ENCODE measurements at regions not wholly inside any gene's neighbourhood (a gene's known extent, or its start where the extent isn't known, plus 50 kb on each side); places are given as distances from the start of the nearest gene placed in this dataset.
"Not testable (repeated sequence)": the region's sequence is repeated elsewhere in the genome, so short reads cannot be mapped to it uniquely, and the experiment has no call there.

DNA sequence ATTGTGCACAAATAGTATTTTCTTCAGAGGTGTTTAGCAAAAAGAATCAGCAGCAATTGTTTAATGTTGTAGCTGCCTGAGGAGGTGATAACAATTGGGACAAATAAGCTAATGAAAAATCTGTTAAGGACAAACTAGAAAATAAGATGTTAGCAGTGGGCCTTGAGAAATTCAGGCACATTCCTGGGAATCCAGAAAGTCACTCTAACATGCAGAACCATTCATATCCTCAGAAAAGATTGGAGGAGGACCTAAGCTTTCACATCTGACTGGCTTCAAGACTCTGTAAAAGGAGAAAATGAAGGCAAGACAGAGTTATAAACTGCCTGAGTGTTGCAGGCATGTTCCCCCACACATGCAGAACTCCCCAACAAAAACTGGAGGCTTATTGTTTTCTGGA lies 353.5 kb upstream of the RGPD4 start:
- no peak for DNase-seq

DNA sequence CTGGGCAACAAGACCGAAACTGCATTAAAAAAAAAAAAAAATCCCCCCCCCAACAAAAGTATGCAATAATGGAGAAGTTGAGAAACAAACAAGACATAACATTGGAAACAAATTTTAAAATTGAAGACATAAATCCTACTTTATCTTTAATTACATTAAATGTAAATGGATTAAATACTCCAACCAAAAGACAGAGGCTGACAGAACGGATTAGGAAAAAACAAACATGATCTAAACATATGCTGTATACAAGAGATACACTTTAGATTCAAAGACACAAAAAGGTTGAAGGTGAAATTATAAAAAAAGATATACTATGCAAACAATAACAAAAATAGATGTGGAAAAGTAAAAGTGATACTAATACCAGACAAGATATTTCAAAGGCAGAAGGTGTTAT lies 350.8 kb upstream of the RGPD4 start:
- DNase-seq, result no peak

DNA sequence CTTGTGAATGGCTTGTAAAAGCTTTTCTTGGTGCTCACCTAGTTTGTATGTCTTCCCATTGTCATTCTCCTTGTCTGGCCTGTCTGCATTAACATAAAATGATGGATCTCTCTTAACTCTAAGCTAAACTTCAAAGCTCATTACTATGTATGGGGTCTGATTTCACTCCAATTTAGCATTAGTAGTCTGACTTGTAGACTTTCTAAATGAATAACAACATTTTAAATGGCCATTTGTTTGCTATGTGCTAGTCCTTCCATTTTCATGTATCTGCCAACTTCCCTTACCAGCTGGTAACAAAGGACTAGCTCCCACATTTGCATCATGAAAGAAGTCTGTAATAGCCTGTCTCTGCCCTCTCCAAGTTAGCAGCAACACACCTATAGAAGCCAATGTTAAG lies 324.2 kb upstream of the RGPD4 start:
- DNase-seq, result no peak

DNA sequence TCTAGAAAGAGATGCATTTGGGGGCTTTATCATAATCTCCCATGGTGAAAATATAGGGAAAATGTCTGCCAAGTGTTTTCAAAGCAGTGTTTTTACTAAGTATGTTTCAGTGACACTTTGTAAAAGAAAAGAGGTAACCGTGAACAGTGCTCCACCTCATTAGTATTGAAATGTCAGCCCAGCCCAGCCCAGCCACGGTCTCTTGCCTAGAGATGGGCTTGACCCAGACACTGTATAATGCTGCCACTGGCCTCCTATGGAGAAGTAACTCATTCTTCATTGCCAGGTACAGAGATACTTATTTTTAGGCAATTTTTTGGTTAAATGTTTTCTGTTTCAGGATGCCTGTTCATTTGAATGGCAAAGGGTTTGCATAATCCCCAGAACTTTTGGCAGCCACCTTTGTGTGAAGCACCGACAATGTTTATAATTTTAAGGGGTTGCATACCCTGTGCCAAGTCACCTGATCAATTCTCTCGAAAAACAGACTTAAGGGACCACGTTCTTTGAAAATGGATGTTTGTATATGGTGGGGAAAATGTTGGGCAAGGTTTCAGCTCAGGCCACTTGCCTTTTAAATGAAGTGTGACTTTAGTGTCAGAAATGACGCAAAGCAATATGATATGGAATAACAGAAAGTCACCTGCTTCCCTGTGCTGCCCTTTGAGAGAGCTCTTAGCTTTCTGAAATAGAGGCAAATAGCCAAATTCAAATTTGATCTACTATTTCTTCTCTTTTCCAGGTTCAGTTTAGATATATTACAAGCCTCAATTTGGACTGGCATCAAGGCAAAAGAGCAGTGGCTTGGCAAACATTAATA lies 314.5 kb upstream of the RGPD4 start:
- no peak for DNase-seq

DNA sequence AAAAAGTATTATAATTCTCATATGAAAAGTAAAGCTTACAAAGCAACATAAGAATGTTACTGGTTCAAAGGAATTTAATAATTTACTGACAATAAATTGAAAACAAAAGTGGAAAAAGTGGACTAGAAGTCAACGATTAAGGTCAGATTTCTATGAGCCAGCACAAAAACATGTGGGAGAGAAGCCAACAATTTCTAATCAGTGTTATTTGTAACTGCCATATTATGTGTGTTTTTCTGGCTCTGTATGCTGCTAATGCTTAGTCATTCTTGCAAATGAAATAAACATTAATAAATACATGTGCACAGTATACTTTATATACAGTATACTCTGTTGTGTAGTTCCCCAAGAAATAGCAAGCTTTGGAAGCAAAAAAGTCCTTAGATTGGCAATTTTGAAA lies 301.3 kb upstream of the RGPD4 start:
- DNase-seq, result no peak

DNA sequence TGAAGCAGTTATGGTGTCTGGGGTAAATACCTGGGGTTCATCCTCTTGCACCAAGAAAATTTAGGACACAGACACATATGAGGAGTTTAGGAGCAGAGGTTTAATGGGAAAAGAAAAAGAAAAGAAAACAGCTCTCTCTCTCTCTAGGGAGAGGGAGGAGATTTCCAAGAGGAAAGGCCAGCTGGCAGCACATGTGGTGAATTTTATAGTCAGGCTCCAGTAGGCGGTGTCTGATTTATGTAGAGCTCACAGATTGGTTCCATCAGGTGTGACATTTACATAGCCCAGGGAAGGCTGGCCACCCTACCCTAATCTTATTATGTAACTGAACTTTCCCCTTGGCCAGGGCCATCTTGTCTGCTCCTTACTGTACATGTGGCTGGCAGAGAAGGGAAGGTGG lies 297.5 kb upstream of the RGPD4 start:
- no peak for DNase-seq

DNA sequence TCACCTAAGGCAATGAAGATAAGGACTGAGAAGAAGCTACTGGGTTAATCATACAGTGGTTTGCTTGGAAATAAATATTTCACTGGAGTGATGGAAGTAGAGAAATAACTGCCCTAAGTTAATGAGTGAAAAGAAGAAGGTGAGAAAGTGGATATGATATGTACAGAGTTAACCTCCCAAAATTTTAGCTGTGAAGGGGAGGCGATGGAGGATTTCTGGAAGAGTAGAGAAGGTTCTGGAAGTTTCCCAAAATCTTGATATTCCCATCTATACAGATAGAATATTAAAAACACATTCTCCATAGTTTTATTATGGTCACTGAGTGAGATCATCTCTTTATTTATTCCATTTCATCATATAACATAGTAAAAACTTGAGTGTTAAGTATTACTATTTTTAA lies 296.6 kb upstream of the RGPD4 start:
- DNase-seq, result no peak

DNA sequence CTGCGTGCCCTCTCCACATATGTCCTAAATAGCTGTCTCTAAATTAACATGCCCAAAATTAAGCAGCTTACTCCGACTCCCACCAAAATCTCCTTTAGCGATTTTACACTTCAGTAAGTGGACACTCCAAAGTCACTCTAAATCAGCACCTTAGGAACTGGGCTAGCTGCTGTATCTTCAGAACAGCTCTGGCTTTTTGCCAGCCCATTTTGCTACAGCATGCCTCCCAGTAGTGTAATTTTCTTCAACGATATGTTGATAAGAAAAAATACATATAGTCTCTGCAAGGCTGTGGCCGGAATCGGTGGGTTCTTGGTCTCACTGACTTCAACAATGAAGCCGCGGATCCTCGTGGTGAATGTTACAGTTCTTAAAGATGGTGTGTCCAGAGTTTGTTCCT lies 291.8 kb upstream of the RGPD4 start:
- no peak for DNase-seq

DNA sequence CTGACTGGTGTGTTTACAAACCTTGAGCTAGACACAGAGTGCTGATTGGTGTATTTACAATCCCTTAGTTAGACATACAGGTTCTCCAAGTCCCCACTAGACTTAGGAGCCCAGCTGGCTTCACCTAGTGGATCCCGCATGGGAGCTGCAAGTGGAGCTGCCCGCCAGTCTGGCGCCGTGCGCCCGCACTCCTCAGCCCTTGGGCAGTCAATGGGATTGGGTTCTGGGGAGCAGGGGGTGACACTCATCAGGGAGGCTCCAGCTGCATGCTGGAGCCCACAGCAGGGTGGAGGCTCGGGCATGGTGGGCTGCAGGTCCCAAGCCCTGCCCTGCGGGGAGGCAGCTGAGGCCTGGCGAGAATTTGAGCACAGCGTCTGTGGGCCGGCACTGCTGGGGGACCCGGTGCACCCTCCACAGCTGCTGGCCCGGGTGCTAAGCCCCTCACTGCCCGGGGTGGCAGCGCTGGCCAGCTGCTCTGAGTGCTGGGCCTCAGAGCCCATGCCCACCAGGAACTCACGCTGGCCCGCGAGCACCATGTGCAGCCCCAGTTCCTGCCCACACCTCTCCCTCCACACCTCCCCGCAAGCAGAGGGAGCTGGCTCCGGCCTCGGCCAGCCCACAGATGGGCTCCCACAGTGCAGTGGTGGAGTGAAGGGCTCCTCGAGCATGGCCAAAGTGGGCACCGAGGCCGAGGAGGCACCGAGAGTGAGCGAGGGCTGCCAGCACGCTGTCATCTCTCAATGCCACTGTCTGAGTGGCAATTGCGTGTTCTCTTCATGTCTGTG lies 290.6 kb upstream of the RGPD4 start:
- DNase-seq, result not testable (repeated sequence)

DNA sequence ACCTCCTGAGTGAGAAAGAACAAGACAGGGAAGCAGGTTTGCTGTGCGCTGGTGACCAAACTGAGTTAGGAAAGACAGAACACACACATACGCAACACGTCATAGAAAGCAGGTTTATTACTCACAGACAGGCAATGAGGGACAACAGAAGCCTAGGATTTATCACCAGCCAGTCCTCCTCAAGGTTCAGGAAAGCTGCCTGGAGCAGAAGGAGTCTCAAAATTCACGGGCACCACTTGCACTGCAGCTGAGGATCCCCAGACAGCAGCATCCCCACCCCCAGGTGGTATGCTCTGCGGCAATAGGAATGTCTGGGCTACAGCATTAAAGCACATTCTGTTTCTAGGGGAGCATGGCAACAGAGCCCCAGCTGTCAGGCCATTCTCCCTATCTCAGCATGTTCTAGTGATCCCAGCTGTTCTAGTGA lies 284.4 kb upstream of the RGPD4 start:
- DNase-seq, result no peak

DNA sequence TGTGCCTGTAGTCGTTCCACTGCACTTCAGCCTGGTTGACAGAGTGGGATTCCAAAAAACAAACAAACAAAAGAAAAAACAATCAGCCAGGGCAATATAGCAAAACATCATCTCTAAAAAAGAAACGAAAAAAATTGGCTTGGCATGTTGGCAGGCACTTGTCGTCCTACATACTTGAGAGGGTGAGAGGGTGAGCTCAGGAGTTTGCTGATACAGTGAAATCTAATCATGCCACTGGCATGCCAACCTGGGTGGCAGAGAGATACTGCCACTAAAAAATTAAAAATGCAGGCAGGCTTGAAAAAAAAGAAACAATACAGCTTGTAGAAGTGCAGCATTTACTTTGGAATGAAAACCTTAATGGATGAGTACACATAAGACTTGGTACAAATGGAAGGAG lies 282.9 kb upstream of the RGPD4 start:
- DNase-seq, result no peak

DNA sequence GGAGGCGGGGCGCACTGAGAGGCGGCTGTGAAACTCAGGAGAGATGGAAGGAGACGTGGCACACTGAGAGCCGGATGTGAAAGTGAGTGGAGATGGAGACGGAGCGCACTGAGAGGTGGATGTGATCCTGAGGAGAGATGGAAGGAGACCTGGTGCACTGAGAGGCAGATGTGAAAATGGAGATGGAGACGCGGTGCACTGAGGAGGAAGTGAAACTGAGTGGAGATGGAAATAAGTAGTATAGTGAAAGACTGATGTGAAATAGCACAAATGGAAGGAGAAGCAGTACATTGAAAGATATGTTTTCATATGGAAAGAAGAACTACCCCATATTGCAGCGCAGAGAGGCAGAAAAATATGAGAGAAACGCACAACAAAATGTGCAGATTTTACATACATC lies 281.6 kb upstream of the RGPD4 start:
- no peak for DNase-seq

DNA sequence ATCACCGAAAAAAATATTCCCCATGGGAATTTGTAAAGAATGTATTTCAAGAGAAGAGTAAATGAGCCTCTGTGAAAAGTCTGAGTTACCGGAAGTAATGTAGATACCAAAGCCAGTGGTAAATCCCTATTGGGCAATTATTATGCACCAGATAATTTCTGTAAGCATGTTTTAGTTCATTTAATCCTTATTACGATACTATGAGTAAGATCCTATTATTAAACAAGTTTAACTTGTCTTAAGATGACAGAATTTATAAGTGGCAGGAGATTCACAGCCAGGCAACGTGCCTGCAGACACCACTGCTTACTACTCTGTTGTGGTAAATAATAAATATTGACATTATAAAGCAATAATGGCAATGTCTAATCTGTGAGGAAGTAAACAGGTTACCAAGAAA lies 280.8 kb upstream of the RGPD4 start:
- DNase-seq, result no peak

DNA sequence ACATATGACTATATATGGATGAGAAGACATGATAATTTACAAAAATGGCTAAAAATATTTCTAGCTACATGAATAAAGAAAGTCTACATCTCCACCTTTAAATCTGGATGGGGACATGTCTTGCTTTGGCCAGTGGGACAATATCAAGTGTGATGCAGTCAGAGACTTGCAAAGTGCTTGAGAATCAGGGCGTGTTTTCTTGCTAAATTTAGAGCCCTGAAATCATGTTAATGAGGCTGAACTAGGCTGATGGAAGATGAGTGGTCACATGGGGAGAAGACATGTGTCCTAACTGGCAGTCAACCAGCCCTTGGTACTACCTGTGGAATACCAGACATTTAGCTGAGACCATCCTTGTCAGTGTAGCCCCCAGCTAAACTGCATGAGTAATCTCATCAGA lies 278.5 kb upstream of the RGPD4 start:
- no peak for DNase-seq

DNA sequence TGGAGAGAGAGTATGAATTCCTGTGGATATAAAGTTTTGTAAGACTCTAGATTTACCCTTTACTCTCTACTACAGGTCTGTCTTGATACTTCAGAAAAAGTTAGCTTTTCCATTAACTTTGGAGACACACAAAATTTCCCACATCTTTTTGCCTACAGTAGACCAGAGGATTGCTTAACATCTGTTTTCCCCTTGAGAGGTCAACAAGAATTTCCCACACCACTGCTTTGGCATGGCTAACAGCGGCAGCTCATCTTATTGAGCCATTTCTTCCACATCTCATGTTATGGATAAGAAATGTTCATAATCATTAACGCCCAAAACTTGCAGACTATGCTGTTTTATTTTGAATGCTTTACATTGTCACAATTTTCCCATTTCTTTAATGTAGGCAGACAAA lies 273.6 kb upstream of the RGPD4 start:
- no peak for DNase-seq

DNA sequence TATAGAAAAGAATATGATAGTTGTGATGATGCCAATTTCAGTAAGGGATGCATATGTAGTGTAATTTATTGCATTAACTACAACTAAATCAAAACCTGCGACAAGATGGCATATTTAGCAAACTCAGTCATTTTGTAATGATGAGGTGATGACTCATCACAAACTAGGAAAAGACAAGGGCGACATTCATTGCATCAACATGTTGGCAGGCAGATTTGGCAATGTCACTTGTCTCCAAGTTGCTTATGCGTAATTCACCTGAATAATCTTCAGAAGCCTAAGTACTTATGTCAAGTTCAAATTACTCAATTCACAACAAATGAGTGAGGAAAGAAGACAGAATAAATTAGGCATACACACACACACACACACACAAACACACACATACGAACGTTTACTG lies 273.2 kb upstream of the RGPD4 start:
- no peak for DNase-seq

DNA sequence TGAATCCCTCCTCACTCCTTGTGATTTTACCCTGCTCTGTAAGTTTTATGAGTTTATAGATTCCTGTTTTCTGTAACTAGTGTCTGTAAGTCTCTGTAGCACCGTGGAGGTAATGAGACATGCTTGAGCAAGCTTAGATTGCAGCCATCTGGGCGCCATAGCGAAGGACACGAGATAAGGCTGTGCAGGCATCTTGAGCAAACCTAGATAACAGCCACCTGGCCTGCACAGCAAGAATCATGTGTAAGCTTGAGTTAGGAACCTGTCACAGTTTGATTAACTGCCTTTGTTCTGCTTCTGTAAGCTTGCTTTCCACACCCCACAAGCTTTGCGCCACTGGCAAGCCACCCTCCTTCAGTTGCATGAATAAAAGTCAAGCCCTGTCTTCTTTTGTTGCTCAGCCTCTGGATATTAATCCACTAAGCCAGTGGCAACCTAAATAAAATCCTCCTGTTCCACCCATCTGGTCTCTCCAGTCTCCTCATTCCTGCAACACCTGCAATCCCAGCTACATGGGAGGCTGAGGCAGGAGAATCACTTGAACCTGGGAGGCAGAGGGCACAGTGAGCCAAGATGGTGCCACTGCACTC lies 270.6 kb upstream of the RGPD4 start:
- DNase-seq, result no peak

DNA sequence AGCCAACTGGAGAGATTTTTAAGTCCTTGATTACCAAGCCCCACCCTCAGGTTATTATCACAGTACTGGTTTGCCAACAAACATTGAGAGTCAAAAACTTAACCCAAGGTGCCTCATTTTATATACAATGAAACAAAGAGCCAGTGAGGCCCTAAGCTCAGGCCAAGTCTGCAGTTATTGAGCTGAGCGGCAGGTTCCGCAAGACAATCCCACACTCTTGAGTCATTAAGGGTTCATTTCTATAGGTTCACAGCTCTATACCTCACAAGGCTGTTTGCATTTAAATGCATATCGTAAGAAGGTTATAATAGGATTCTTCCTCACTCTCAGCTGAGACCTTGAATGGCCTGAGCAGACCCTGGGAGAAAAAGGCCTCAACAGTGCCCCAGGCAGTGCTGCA lies 268.4 kb upstream of the RGPD4 start:
- DNase-seq, result no peak

DNA sequence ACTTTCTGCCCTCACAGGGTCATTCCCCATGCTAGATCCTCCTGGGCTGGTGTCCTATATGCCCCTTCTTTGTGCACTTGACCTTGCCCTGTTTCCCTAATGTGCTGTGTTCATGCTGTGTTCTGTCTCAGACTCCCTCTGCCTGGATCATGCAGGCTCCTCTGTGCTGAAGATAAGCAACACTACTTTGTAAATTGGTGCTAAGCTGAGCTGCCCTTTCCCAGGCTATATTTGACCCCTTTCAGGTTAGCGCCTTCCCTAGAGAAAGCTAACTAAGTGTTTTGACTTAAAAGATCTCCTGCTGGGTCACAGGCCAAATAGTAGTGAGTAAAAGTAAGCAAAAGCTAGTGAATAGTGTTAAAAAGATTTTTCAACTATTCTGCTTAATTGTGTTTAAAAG lies 257.2 kb upstream of the RGPD4 start:
- no peak for DNase-seq

DNA sequence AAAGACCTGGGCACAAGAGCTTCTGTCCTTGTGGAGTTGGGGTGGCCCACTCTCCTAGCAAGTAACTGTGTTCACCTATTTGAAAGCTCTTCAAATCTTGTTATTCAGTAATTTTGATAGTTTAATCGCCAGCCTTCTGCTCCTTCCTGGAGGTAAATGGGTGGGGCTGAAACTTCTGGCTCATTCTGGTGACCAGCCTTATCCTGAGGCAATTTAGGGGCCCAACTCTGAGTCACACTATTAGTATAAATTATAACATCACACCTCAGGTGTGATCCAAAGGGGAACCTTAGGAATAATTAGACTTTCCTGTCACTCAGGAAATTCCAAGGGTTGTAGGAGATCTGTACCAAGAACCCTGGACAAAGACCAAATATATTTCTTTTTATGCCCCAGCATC lies 255.8 kb upstream of the RGPD4 start:
- DNase-seq, result no peak

DNA sequence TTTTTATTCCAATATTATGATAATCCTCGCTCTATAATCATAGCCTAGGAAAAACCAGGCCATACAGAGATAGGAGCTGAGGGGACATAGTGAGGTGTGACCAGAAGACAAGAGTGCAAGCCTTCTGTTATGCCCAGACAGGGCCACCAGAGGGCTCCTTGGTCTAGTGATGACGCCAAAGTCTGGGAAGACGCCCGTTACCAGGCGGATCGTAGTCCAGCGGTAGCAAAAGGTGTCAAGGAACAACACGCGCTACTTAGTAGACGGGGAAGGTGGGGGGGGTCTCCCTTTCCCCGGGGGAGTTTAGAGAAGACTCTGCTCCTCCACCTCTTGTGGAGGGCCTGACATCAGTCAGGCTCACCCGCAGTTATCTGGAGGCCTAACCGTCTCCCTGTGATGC lies 253.8 kb upstream of the RGPD4 start:
- DNase-seq, result not testable (repeated sequence)

DNA sequence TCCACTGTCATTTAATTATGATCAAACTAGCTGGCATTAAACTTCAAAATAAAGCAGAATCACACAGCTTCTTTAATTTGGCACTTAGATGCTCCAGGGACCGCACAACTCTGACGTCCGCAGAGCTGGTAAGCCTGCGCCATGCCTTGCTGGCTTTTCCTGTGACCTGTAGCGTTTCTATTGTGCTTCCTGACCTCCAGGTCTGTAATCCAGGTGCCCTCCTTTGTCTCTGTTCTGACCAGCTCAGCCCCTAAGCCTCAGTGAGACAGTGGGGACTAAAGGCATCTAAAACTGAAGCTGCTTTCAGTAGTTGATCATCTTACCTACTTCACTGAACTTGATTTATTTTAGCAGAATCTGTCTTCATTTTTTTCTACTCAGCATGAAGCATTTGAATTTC lies 249.7 kb upstream of the RGPD4 start:
- DNase-seq, result no peak

DNA sequence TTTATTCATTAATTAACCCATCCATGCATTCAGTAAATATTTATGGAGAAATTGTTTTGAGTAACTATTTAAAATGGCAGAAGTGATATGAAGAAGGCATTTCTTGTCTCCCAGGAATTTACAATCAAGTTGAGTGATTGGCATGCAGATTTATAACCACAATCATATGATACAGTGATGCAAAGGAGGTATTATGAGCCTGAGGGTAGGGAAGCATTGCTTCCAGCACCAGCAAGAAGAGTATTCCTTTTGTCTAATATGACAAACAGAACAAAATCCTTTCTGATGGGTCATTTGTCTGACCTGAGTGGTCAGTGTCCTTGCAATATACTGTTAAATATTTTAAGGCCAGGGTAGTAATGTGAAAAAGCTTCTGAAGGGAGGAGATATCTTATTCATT lies 244.2 kb upstream of the RGPD4 start:
- DNase-seq, result no peak

DNA sequence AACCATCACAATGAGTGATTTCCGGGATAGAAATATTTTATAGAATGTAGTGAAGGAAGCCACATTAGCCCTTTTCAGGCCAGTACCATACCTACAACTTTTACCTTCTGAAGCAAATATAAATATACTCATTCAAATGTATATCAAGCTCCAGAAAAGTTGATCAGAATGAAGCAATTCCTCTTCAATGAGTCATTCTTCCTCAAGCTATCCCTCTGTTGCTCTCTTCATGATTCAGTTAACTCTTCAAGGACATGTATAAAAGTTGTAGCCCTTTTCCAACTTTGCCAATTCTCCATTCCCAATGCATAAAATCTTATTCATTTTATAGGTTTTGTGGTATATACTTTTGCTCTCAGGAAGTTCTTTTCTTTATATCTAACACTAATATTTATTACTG lies 242.1 kb upstream of the RGPD4 start:
- no peak for DNase-seq

Measured in T-helper 2 cell (primary cell).